AG10803 (cell line): ENCODE measurements at regions not wholly inside any gene's neighbourhood (a gene's known extent, or its start where the extent isn't known, plus 50 kb on each side); places are given as distances from the start of the nearest gene placed in this dataset.

Source experiments
- DNase-seq: peaks from one replicate; pipeline ENCODE4 v3.0.0; 2010; ENCODE audit warnings: low read depth
- H3K4me3 ChIP-seq: 2 replicates; pipeline ENCODE4 v1.5.1; 2011; ENCODE audit warnings: mild to moderate bottlenecking, low read length, control low read depth
- TF ChIP-seq, protein P1 (sequence below): conservative IDR thresholded peaks from 2 replicates; pipeline ENCODE4 v1.5.1; 2011; ENCODE audit warnings: mild to moderate bottlenecking, low read length, control low read depth, inconsistent platforms

DNA sequence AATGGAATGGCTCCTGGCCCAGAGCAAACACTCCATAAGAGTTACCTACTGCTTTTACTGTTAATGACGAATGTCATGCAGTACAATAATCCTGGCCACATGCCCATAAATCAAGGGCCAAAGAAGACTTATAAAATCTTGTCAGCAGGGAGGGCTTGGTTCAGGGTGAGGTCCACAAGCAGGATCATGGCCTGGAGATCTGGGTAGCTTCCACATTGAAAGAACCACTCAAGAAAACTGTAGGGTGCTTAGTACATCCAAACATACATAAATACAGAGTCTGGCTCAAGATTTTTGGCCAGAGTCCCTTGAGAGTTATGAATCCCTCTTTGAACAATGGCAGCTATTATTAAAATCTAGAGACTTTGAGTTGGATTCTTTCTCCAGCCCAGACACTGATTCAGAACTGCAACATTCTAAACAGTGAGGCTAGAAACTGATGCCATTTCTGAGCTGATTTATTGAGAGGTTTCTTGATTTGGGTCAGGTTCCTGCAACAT lies 188.7 kb downstream of the CDC5L start:
- H3K4me3 ChIP-seq, result no peak overlapping the region
- TF ChIP-seq, protein P1, sequence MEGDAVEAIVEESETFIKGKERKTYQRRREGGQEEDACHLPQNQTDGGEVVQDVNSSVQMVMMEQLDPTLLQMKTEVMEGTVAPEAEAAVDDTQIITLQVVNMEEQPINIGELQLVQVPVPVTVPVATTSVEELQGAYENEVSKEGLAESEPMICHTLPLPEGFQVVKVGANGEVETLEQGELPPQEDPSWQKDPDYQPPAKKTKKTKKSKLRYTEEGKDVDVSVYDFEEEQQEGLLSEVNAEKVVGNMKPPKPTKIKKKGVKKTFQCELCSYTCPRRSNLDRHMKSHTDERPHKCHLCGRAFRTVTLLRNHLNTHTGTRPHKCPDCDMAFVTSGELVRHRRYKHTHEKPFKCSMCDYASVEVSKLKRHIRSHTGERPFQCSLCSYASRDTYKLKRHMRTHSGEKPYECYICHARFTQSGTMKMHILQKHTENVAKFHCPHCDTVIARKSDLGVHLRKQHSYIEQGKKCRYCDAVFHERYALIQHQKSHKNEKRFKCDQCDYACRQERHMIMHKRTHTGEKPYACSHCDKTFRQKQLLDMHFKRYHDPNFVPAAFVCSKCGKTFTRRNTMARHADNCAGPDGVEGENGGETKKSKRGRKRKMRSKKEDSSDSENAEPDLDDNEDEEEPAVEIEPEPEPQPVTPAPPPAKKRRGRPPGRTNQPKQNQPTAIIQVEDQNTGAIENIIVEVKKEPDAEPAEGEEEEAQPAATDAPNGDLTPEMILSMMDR, result no peak
- peak; percentile 90 for DNase-seq

DNA sequence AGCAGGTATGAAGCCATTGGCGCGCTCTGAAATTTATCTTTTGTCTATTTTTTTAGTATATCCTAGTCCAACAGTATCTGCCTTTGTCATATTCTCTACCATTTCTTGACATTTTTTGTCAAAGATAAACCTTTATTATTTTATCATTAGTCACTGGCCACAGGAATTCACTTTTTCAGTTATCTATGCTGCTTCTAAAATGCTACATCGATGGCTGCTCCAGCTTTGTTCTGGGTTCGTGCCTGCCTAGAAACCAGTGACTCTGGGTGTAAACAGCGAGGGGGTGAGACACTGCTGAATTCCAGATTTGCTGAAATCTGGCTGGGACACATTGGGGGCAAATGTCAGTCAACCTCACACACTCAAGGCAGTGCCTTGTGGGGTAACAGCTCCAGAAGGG lies 193.4 kb downstream of the CDC5L start:
- TF ChIP-seq, protein P1, result no peak
- peak; percentile 57 for DNase-seq
- no peak overlapping the region for H3K4me3 ChIP-seq

DNA sequence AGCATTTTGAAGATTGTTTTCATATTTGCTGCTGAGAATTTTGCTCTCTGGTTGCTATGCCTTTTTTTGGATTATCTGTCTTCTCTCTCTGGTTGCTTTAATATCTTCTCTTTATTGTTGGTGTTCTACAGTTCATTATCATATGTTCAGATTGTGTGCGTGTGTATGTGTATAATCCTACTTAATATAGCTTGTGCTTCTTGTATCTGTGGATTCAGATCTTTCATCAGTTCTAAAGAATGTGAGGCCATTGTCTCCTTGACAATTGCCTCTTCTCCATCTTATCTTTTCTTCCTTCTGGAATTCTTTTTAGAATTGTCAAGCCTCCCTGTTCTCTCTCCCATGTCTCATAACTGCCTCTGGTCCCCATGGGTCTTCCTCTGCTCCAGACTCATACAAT lies 195.4 kb downstream of the CDC5L start:
- TF ChIP-seq, protein P1, result no peak
- no peak for DNase-seq
- no peak overlapping the region for H3K4me3 ChIP-seq

DNA sequence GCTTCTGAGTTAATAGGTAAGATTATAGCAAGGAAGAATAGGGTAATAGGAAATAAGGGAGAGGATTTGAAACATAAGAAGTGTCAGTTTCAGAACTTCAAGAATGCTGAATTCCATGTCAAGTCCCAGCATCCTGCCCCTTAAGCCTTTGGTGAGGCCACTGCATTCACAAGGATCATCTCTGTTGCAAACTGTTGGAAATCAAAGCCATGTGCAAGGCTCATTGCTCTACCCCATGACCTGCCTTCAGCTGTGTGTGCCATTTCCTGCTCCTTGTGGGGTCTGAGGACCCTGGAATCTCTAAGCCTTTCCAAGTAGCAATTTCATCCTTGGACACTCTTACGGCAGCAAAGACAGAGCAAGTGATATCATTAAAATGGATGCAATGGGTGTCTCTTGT lies 203.0 kb downstream of the CDC5L start:
- TF ChIP-seq, protein P1, result no peak
- no peak overlapping the region for H3K4me3 ChIP-seq
- no peak for DNase-seq

DNA sequence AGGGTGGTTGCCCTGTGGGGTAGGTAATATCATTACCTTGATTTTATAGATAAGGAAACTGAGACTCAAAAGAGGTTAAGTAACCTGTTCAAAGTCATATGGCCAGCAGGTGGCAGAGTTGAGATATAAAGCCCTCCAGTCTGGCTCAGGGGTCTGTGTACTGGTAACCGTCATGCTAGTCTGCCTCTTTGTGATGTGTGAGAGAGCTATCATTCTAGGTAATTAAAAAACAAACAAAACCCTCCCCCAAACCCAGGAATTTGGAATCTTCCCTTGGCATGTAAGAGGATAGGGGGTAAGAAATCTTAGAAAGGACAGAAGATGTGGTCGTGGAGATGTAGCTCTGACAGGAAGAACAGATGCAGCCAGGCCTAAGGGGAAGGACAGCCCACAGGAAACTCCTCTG lies 206.0 kb downstream of the CDC5L start:
- TF ChIP-seq, protein P1, result peak; percentile 73
- H3K4me3 ChIP-seq, result no peak overlapping the region
- DNase-seq, result peak; percentile 73

DNA sequence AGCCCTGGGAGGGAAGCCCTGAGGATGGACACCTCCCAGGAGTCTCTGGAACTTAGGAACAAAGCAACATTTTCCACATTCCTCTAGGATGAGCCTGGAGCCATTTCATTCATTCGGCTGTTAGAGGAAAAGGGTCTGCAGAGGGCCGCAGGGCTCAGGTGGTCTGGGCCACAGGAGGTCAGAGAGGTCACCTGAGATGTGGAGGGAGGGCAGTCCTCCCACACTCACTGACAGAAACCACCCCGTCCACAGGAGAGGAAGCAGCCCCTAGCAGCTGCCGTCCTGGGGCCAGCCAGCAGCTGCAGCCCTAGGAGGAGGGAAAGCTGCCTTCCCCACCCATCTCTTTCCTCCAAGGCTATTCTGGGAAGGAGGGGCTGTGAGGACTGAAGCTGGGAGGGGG lies 207.0 kb downstream of the CDC5L start:
- no peak for DNase-seq
- TF ChIP-seq, protein P1, result no peak
- H3K4me3 ChIP-seq, result no peak overlapping the region

DNA sequence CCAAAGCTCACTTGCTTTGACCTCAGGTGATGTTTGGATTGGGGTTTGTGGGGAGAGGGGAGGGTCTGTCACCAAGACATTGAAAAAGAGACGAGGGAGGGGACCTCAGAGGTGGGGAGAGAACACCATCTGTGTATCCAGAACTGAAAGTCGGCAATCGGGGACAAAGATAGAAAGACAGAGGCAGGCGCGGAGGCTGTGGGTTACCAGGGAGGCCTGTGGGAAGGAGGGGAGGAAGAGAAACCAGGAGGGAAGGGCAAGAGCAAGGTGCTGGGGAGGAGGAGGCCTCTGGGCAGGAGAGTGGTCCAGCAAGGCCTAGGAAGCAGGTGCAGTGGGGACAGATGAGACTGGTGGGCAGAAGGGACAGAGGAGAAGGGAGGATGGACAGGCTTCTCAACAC lies 211.2 kb downstream of the CDC5L start:
- no peak overlapping the region for H3K4me3 ChIP-seq
- no peak for DNase-seq
- TF ChIP-seq, protein P1, result no peak
